NT2/D1 (cell line): ENCODE measurements at regions not wholly inside any gene's neighbourhood (a gene's known extent, or its start where the extent isn't known, plus 50 kb on each side); places are given as distances from the start of the nearest gene placed in this dataset.

Experiments used
- DNase-seq: peaks from one replicate; pipeline ENCODE4 v3.0.0-alpha.2; 2011; ENCODE audit warnings: low read depth, low spot score
- H3K27me3 ChIP-seq: 2 replicates; pipeline ENCODE4 v1.6.0; 2011; ENCODE audit warnings: mild to moderate bottlenecking; ENCODE audit not compliant: insufficient read length, insufficient read depth
- H3K36me3 ChIP-seq: 2 replicates; pipeline ENCODE4 v1.6.1; 2011; ENCODE audit warnings: mild to moderate bottlenecking, low read length, mixed read lengths; ENCODE audit not compliant: insufficient read depth, insufficient read length
- H3K4me1 ChIP-seq: 2 replicates; pipeline ENCODE4 v1.5.1; 2011; ENCODE audit not compliant: insufficient read depth, insufficient read length
- H3K4me3 ChIP-seq: 2 replicates; pipeline ENCODE4 v1.5.1; 2011; ENCODE audit warnings: low read depth; ENCODE audit not compliant: insufficient read length
- H3K9ac ChIP-seq: 2 replicates; pipeline ENCODE4 v1.6.0; 2011; ENCODE audit warnings: low read depth; ENCODE audit not compliant: insufficient read length
- H3K9me3 ChIP-seq: 2 replicates; pipeline ENCODE4 v1.5.1; 2011; ENCODE audit warnings: mild to moderate bottlenecking, low read length; ENCODE audit not compliant: insufficient read depth
- SUZ12 ChIP-seq: IDR thresholded peaks from 2 replicates; pipeline ENCODE4 v1.6.1; 2011; ENCODE audit not compliant: insufficient read length, insufficient read depth; ENCODE audit errors: extremely low read depth
- YY1 ChIP-seq: IDR thresholded peaks from 2 replicates; pipeline ENCODE4 v1.6.1; 2011; ENCODE audit not compliant: insufficient read length, insufficient read depth
- ZNF274 ChIP-seq: IDR thresholded peaks from 2 replicates; pipeline ENCODE4 v1.6.1; 2011; ENCODE audit warnings: mild to moderate bottlenecking, low read depth, low read length

DNA sequence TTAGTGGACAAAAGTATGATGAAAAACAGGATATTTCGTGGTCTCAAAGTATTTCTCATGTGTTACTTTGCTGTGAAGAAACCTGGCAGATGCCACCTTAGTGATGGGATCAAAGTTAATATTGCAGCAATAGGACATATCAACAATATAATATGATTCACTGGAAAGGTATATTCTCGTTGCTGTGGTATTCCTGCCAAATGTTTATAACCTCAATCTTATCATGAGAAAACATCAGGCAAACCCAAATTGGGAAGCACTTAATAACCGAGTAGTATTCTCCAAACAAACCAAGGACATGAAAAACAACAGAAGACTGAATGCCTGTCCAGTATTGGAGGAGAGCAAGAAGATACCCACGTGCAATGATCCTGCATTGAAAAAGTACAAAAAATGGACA, 302.6 kb upstream of the MC4R start:
- H3K9ac ChIP-seq = no peak overlapping the region
- TF ChIP-seq SUZ12 (no peak), ZNF274 (no peak), YY1 (no peak)
- no peaks in the 10 kb centered on the region for H3K4me1 ChIP-seq
- no peak for DNase-seq
- H3K27me3 ChIP-seq = no peaks in the 10 kb centered on the region
- H3K4me3 ChIP-seq = no peak overlapping the region
- no peaks in the 10 kb centered on the region for H3K36me3 ChIP-seq
- no peaks in the 10 kb centered on the region for H3K9me3 ChIP-seq

- DNase-seq = no peak
- Histone ChIP-seq H3K36me3 (no peaks in the 10 kb centered on the region), H3K9me3 (no peaks in the 10 kb centered on the region), H3K4me3 (no peak overlapping the region), H3K27me3 (no peaks in the 10 kb centered on the region), H3K4me1 (no peaks in the 10 kb centered on the region), H3K9ac (no peak overlapping the region)
- TF ChIP-seq SUZ12 (no peak), YY1 (no peak), ZNF274 (no peak)
Measured at GRCh38 chr18:60675801-60676200, 303.2 kb upstream of the MC4R start.

GRCh38 chr18:60676815-60677214, 304.2 kb upstream of the MC4R start:
- H3K27me3 ChIP-seq = no peaks in the 10 kb centered on the region
- TF ChIP-seq ZNF274 (no peak), SUZ12 (no peak), YY1 (no peak)
- no peak overlapping the region for H3K9ac ChIP-seq
- no peaks in the 10 kb centered on the region for H3K36me3 ChIP-seq
- no peak overlapping the region for H3K4me3 ChIP-seq
- no peaks in the 10 kb centered on the region for H3K4me1 ChIP-seq
- peak; percentile 11 for DNase-seq
- no peaks in the 10 kb centered on the region for H3K9me3 ChIP-seq

DNA sequence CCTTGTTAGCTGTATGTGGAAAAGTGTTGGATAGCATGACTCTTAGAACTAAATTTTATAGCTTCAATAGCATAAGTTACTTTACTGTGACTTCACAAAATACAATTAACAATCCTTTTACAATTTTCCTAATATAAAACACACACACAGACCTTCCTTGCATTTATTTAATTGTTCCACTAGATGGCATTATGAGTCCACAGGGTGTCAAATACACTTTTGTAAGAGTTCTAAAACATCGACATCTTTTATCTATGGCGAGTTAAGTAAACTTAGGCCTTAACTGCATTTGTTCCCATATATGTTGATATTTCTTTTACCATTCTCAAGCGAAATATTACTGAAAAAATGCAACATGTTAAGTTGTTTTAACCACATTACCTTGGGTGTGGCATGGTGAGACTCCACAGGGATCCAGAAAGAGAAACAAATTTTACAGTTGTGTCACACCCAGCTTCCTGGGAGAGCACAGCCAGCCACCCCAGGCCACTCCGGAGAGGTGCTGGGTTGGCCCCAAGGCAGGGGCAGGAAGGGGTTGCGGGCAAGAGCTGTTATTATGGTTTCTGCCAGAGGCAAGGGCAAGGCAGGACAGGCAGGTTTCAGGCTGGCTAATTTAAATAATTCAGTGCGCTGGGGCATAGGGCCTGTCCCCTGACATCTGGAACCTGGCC, 312.4 kb upstream of the MC4R start:
- no peak overlapping the region for H3K4me3 ChIP-seq
- H3K9ac ChIP-seq = no peak overlapping the region
- TF ChIP-seq ZNF274 = no peak
- no peak for TF ChIP-seq YY1
- TF ChIP-seq SUZ12 = no peak
- H3K9me3 ChIP-seq = no peaks in the 10 kb centered on the region
- H3K27me3 ChIP-seq = no peaks in the 10 kb centered on the region
- peaks cover 3% of the 10 kb centered on the region for H3K4me1 ChIP-seq
- H3K36me3 ChIP-seq = no peaks in the 10 kb centered on the region
- DNase-seq = peak; percentile 3

GRCh38 chr18:60686142-60686541, 313.6 kb upstream of the MC4R start:
- Histone ChIP-seq H3K4me3 (no peak overlapping the region), H3K4me1 (peaks cover 3% of the 10 kb centered on the region), H3K9ac (no peak overlapping the region), H3K9me3 (no peaks in the 10 kb centered on the region), H3K27me3 (no peaks in the 10 kb centered on the region), H3K36me3 (no peaks in the 10 kb centered on the region)
- no peak for DNase-seq
- no peak for TF ChIP-seq YY1
- no peak for TF ChIP-seq ZNF274
- no peak for TF ChIP-seq SUZ12

DNA sequence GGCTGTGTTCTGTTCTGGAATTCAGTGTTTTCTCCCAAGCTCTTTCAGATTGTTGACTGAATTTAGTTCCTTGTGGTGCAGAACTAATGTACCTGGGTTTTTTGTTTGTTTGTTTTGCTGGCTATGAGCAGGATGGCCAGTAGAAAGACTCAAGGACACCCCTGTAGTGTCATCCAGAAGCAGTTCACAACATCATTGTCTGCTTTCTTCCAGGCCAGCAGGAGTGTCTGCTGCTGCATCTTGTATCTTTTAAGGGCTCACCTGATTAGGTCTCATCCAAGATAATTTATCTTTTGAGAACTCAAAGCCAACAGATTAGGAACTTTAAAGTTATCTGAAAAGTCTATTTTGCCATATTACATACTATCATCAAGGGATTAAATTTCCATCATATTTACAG, 318.5 kb upstream of the MC4R start:
- no peaks in the 10 kb centered on the region for H3K9me3 ChIP-seq
- DNase-seq = no peak
- H3K36me3 ChIP-seq = no peaks in the 10 kb centered on the region
- H3K9ac ChIP-seq = no peak overlapping the region
- no peaks in the 10 kb centered on the region for H3K27me3 ChIP-seq
- TF ChIP-seq SUZ12 (no peak), YY1 (no peak), ZNF274 (no peak)
- H3K4me3 ChIP-seq = no peak overlapping the region
- no peaks in the 10 kb centered on the region for H3K4me1 ChIP-seq

GRCh38 chr18:60693426-60693825, 320.9 kb upstream of the MC4R start:
- no peak for DNase-seq
- Histone ChIP-seq H3K36me3 (no peaks in the 10 kb centered on the region), H3K9ac (no peak overlapping the region), H3K4me3 (no peak overlapping the region), H3K4me1 (no peaks in the 10 kb centered on the region), H3K9me3 (no peaks in the 10 kb centered on the region), H3K27me3 (no peaks in the 10 kb centered on the region)
- TF ChIP-seq YY1 (no peak), ZNF274 (no peak), SUZ12 (no peak)
